PFSK-1 (cell line): ENCODE measurements at regions not wholly inside any gene's neighbourhood (a gene's known extent, or its start where the extent isn't known, plus 50 kb on each side); places are given as distances from the start of the nearest gene placed in this dataset.

Source experiments
- POLR2AphosphoS5 ChIP-seq: IDR thresholded peaks from 2 replicates; pipeline ENCODE4 v1.6.1; 2012; ENCODE audit warnings: low read depth, mild to moderate bottlenecking, control low read depth, low read length, moderate library complexity
- SIN3A ChIP-seq: IDR thresholded peaks from 2 replicates; pipeline ENCODE4 v1.6.1; 2012; ENCODE audit warnings: mild to moderate bottlenecking, low read length, moderate library complexity, borderline replicate concordance; ENCODE audit not compliant: insufficient read depth
- TAF1 ChIP-seq: IDR thresholded peaks from 2 replicates; pipeline ENCODE4 v1.6.1; 2012; ENCODE audit warnings: low read length, control low read depth, borderline replicate concordance; ENCODE audit not compliant: insufficient read depth
- TF ChIP-seq, protein P1 (sequence below), 2 experiments: IDR thresholded peaks; 2 replicates each; pipeline versions ENCODE4 v1.6.1 to v1.8.0; 2011 to 2012; ENCODE audit warnings: low read depth in 2 of 2, low read length in 2 of 2, control low read depth in 1 of 2, inconsistent platforms in 1 of 2, mild to moderate bottlenecking in 1 of 2, moderate library complexity in 1 of 2; ENCODE audit not compliant: insufficient read depth in 1 of 2

DNA sequence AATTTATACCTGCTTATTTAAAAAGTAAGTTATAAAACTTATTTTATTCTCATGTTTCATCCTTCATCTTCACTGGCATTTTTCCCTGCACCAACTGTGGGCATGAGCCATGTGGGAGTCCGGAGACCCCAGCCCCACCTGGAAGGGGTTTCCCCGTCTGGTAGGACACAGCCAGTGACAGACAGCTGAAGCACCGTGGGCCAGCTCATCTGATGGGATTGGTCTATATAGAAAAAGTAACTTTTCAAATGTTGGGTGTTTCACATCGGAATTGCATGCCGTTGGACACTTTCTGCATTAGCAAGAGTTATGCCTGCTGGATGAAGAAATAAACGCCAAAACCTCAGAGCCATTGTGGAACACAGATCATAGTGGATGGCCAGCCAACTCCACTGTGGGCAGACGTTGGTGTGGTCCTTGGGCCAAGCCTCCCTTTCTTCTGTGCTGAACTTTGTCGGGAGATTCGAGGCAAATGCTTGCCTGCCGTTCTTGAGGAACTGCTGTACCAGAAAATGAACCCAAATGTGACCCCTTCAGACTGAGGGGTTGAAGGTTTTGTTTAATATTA, 1329.3 kb downstream of the TBC1D22A start:
- no peak for TF ChIP-seq POLR2AphosphoS5
- TF ChIP-seq, protein P1, sequence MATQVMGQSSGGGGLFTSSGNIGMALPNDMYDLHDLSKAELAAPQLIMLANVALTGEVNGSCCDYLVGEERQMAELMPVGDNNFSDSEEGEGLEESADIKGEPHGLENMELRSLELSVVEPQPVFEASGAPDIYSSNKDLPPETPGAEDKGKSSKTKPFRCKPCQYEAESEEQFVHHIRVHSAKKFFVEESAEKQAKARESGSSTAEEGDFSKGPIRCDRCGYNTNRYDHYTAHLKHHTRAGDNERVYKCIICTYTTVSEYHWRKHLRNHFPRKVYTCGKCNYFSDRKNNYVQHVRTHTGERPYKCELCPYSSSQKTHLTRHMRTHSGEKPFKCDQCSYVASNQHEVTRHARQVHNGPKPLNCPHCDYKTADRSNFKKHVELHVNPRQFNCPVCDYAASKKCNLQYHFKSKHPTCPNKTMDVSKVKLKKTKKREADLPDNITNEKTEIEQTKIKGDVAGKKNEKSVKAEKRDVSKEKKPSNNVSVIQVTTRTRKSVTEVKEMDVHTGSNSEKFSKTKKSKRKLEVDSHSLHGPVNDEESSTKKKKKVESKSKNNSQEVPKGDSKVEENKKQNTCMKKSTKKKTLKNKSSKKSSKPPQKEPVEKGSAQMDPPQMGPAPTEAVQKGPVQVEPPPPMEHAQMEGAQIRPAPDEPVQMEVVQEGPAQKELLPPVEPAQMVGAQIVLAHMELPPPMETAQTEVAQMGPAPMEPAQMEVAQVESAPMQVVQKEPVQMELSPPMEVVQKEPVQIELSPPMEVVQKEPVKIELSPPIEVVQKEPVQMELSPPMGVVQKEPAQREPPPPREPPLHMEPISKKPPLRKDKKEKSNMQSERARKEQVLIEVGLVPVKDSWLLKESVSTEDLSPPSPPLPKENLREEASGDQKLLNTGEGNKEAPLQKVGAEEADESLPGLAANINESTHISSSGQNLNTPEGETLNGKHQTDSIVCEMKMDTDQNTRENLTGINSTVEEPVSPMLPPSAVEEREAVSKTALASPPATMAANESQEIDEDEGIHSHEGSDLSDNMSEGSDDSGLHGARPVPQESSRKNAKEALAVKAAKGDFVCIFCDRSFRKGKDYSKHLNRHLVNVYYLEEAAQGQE (IDR thresholded peaks at IDR 0.05; ENCODE audit: insufficient read depth in 1 of 2, low read depth in 2 of 2, low read length in 2 of 2) = no peak
- no peak for TF ChIP-seq TAF1
- TF ChIP-seq SIN3A = no peak
